ENCODE measurements at regions not wholly inside any gene's neighbourhood (a gene's known extent, or its start where the extent isn't known, plus 50 kb on each side); places are given as distances from the start of the nearest gene placed in this dataset.

DNA sequence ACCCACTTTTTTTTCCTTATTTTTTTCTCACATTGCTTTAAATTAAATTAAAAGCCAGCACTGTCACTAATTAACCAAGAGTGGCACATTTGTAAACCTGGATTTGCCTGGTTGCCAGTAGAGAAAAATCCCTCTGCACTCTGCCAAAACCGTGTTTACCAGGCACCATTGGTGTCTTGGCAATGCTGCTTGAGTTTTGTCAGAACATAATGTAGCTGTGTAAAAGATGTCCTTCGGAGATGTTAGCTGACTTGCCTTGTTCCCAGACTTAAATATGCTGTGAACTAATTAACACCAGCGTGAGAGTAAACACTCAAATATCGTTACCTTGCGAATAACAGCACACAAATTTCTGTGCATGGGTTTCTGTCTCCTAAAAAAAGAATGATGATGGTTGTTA, 694.9 kb upstream of the ID4 start:
- TF ChIP-seq, protein P1, sequence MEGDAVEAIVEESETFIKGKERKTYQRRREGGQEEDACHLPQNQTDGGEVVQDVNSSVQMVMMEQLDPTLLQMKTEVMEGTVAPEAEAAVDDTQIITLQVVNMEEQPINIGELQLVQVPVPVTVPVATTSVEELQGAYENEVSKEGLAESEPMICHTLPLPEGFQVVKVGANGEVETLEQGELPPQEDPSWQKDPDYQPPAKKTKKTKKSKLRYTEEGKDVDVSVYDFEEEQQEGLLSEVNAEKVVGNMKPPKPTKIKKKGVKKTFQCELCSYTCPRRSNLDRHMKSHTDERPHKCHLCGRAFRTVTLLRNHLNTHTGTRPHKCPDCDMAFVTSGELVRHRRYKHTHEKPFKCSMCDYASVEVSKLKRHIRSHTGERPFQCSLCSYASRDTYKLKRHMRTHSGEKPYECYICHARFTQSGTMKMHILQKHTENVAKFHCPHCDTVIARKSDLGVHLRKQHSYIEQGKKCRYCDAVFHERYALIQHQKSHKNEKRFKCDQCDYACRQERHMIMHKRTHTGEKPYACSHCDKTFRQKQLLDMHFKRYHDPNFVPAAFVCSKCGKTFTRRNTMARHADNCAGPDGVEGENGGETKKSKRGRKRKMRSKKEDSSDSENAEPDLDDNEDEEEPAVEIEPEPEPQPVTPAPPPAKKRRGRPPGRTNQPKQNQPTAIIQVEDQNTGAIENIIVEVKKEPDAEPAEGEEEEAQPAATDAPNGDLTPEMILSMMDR (IDR thresholded peaks at IDR 0.05; ENCODE audit: low read depth, low read length, missing control alignments): no peak
- no peak overlapping the region for H3K4me3 ChIP-seq (ENCODE audit: low read depth, low read length)
- DNase-seq (ENCODE audit: low read depth): no peak

GRCh38 chr6:19150307-19150706, 686.9 kb upstream of the ID4 start:
- TF ChIP-seq, protein P1 (IDR thresholded peaks at IDR 0.05; ENCODE audit: low read depth, low read length, missing control alignments): no peak
- no peak for DNase-seq (ENCODE audit: low read depth)
- H3K4me3 ChIP-seq (ENCODE audit: low read depth, low read length): no peak overlapping the region

- no peak for DNase-seq (ENCODE audit: low read depth)
- TF ChIP-seq, protein P1 (IDR thresholded peaks at IDR 0.05; ENCODE audit: low read depth, low read length, missing control alignments): no peak
- H3K4me3 ChIP-seq (ENCODE audit: low read depth, low read length): no peak overlapping the region
Observed at GRCh38 chr6:19153270-19153980, 683.7 kb upstream of the ID4 start.

DNA sequence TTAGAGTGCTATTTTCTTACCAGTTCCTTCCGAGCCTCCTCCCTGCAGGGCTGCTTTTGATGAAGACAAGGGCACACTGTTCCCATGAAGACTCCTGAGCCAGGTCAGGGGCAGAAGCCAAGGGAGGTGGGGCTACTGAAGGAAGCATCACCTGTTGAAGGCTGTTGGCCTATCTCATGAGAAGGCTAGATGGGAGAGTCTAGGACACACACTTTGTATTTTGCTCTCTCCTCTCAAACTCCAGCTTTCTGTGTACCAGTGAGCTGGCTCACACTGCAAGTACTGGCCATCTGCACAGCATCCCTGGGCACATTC, 683.2 kb upstream of the ID4 start:
- TF ChIP-seq, protein P1 (IDR thresholded peaks at IDR 0.05; ENCODE audit: low read depth, low read length, missing control alignments): no peak
- no peak for DNase-seq (ENCODE audit: low read depth)
- no peak overlapping the region for H3K4me3 ChIP-seq (ENCODE audit: low read depth, low read length)

DNA sequence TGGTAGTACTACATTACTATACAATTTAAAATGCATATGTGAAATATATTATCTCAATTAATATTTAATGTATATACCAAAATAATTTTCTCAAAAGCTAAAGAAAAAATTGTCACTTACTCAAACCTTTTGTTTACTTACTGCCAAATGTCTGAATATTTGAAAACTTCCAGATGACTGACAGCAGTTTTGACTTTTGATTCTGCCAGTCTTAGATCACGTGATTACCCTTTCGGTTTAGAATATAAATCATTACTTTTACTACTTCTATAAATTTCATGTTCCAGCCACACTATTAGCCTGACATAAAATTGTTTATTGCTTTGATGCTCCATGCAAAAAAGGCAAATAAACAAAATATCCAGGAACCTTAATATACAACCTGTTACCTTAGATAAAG, 680.7 kb upstream of the ID4 start:
- TF ChIP-seq, protein P1 (IDR thresholded peaks at IDR 0.05; ENCODE audit: low read depth, low read length, missing control alignments): no peak
- no peak overlapping the region for H3K4me3 ChIP-seq (ENCODE audit: low read depth, low read length)
- DNase-seq (ENCODE audit: low read depth): no peak

- TF ChIP-seq, protein P1 (IDR thresholded peaks at IDR 0.05; ENCODE audit: low read depth, low read length, missing control alignments): no peak
Observed at GRCh38 chr6:19157486-19157885, 679.7 kb upstream of the ID4 start.

GRCh38 chr6:19158586-19158985, 678.6 kb upstream of the ID4 start:
- DNase-seq (ENCODE audit: low read depth): no peak
- TF ChIP-seq, protein P1 (IDR thresholded peaks at IDR 0.05; ENCODE audit: low read depth, low read length, missing control alignments): no peak

More at GRCh38 chr6:19157486-19157885, 679.7 kb upstream of the ID4 start:
- no peak overlapping the region for H3K4me3 ChIP-seq (ENCODE audit: low read depth, low read length)
- DNase-seq (ENCODE audit: low read depth): no peak

More at GRCh38 chr6:19158586-19158985, 678.6 kb upstream of the ID4 start:
- no peak overlapping the region for H3K4me3 ChIP-seq (ENCODE audit: low read depth, low read length)

Measured in GM12864 (cell line).